Osteoblast (primary cell): ENCODE measurements at regions not wholly inside any gene's neighbourhood (a gene's known extent, or its start where the extent isn't known, plus 50 kb on each side); places are given as distances from the start of the nearest gene placed in this dataset.
A peak's percentile ranks its signal among the peaks of the same experiment; 100 is the strongest.

Experiments used
- DNase-seq: peaks from one replicate; pipeline ENCODE4 v3.0.0; 2011; ENCODE audit warnings: low spot score, mixed read lengths; ENCODE audit not compliant: insufficient read length; ENCODE audit errors: missing footprints
- H2AFZ ChIP-seq: 2 replicates; pipeline ENCODE4 v1.6.0; 2011; ENCODE audit warnings: mild to moderate bottlenecking, low read length
- H3K27ac ChIP-seq: 2 replicates; pipeline ENCODE4 v1.5.1; 2011; ENCODE audit warnings: mild to moderate bottlenecking, low read depth, low read length, moderate library complexity
- H3K27me3 ChIP-seq: 2 replicates; pipeline ENCODE4 v1.6.0; 2012; ENCODE audit warnings: mild to moderate bottlenecking, control low read depth, inconsistent platforms, low read length, moderate library complexity; ENCODE audit not compliant: insufficient read depth
- H3K36me3 ChIP-seq: 2 replicates; pipeline ENCODE4 v1.5.1; 2011; ENCODE audit warnings: mild to moderate bottlenecking, low read length, control low read depth, moderate library complexity; ENCODE audit not compliant: insufficient read depth
- H3K4me1 ChIP-seq: 2 replicates; pipeline ENCODE4 v1.5.1; 2011; ENCODE audit warnings: mild to moderate bottlenecking, low read length, control low read depth, moderate library complexity; ENCODE audit not compliant: insufficient read depth
- H3K4me2 ChIP-seq: 2 replicates; pipeline ENCODE4 v1.6.0; 2011; ENCODE audit warnings: mild to moderate bottlenecking, low read length; ENCODE audit not compliant: insufficient read depth
- H3K4me3 ChIP-seq: fragments of 200-600 bp; sonication (generic); 3 replicates; pipeline ENCODE4 v1.5.1; 2012; ENCODE audit warnings: mild to moderate bottlenecking, low read length, inconsistent platforms; ENCODE audit not compliant: insufficient read depth
- H3K79me2 ChIP-seq: 2 replicates; pipeline ENCODE4 v1.6.0; 2012; ENCODE audit warnings: mild to moderate bottlenecking, low read length, control low read depth, inconsistent platforms; ENCODE audit not compliant: insufficient read depth
- H3K9me3 ChIP-seq: 2 replicates; pipeline ENCODE4 v1.5.1; 2011; ENCODE audit warnings: low read depth, low read length, control low read depth
- H4K20me1 ChIP-seq: 2 replicates; pipeline ENCODE4 v1.6.0; 2012; ENCODE audit warnings: mild to moderate bottlenecking, low read length, control low read depth; ENCODE audit not compliant: insufficient read depth
- CTCF ChIP-seq: IDR thresholded peaks from 2 replicates; pipeline ENCODE4 v1.5.1; 2011; ENCODE audit warnings: mild to moderate bottlenecking, low read depth, low read length, moderate library complexity; ENCODE audit errors: extremely low read depth

GRCh38 chr4:77354550-77354949, 197.5 kb downstream of the CCNG2 start:
- no peak overlapping the region for H3K4me2 ChIP-seq
- H3K9me3 ChIP-seq = no peaks in the 10 kb centered on the region
- no peaks in the 10 kb centered on the region for H4K20me1 ChIP-seq
- H3K36me3 ChIP-seq = no peaks in the 10 kb centered on the region
- no peak for DNase-seq
- no peak for TF ChIP-seq CTCF
- H3K27ac ChIP-seq = no peak overlapping the region
- no peak overlapping the region for H2AFZ ChIP-seq
- no peaks in the 10 kb centered on the region for H3K79me2 ChIP-seq
- H3K27me3 ChIP-seq = no peaks in the 10 kb centered on the region
- peaks cover 7% of the 10 kb centered on the region for H3K4me1 ChIP-seq
- no peak overlapping the region for H3K4me3 ChIP-seq

- no peak overlapping the region for H3K4me3 ChIP-seq
- no peaks in the 10 kb centered on the region for H3K4me1 ChIP-seq
- peaks cover 4% of the 10 kb centered on the region for H3K27me3 ChIP-seq
- no peak overlapping the region for H3K27ac ChIP-seq
- no peaks in the 10 kb centered on the region for H3K9me3 ChIP-seq
- DNase-seq = no peak
- TF ChIP-seq CTCF = no peak
- no peak overlapping the region for H3K4me2 ChIP-seq
- no peaks in the 10 kb centered on the region for H4K20me1 ChIP-seq
- no peak overlapping the region for H2AFZ ChIP-seq
- no peaks in the 10 kb centered on the region for H3K79me2 ChIP-seq
- no peaks in the 10 kb centered on the region for H3K36me3 ChIP-seq
Observed at GRCh38 chr4:77355731-77356130, 198.7 kb downstream of the CCNG2 start.

- Histone ChIP-seq H3K4me1 (no peaks in the 10 kb centered on the region), H3K27me3 (peaks cover 17% of the 10 kb centered on the region), H3K4me2 (no peak overlapping the region), H3K36me3 (no peaks in the 10 kb centered on the region), H3K79me2 (no peaks in the 10 kb centered on the region), H3K4me3 (no peak overlapping the region), H3K9me3 (no peaks in the 10 kb centered on the region), H2AFZ (no peak overlapping the region), H3K27ac (no peak overlapping the region), H4K20me1 (no peaks in the 10 kb centered on the region)
- DNase-seq = peak; percentile 86
- TF ChIP-seq CTCF = peak; percentile 64
Observed at GRCh38 chr4:77358315-77358928, 201.4 kb downstream of the CCNG2 start.

GRCh38 chr4:77360451-77360850, 203.4 kb downstream of the CCNG2 start:
- H3K4me1 ChIP-seq = no peaks in the 10 kb centered on the region
- H3K79me2 ChIP-seq = no peaks in the 10 kb centered on the region
- no peak overlapping the region for H3K4me3 ChIP-seq
- no peak overlapping the region for H3K4me2 ChIP-seq
- H2AFZ ChIP-seq = no peak overlapping the region
- no peak for DNase-seq
- peaks cover 18% of the 10 kb centered on the region for H3K27me3 ChIP-seq
- no peaks in the 10 kb centered on the region for H4K20me1 ChIP-seq
- H3K9me3 ChIP-seq = no peaks in the 10 kb centered on the region
- H3K36me3 ChIP-seq = no peaks in the 10 kb centered on the region
- H3K27ac ChIP-seq = no peak overlapping the region
- no peak for TF ChIP-seq CTCF
